Activated T-cell treated with anti-CD3 and anti-CD28 coated beads, Interleukin-2, amount 50 U/mL, for 72 hours (primary cell): ENCODE measurements at regions not wholly inside any gene's neighbourhood (a gene's known extent, or its start where the extent isn't known, plus 50 kb on each side); places are given as distances from the start of the nearest gene placed in this dataset.

Source experiments
- ATAC-seq, 2 donors: fragments of 150-1000 bp; cut with Tn5 transposase; replicated peaks in 1 of 2; 2 replicates each; pipeline ENCODE4 v1.10.0; 2021; ENCODE audit warnings: moderate library complexity in 2 of 2, mild to moderate bottlenecking in 1 of 2
- DNase-seq, 2 donors: peaks; one replicate each; pipeline ENCODE4 v3.0.0; 2021 to 2022; ENCODE audit warnings: mixed read lengths in 1 of 2
- H3K27ac Mint-ChIP-seq: one replicate; pipeline ENCODE4 v1.8.0; 2022; ENCODE audit warnings: mild to moderate bottlenecking, moderate library complexity, mixed read lengths
- H3K27me3 Mint-ChIP-seq: one replicate; pipeline ENCODE4 v1.8.0; 2022; ENCODE audit warnings: low read depth, mixed read lengths
- H3K36me3 Mint-ChIP-seq, 2 donors: one replicate each; pipeline ENCODE4 v1.8.0; 2022; ENCODE audit warnings: mixed read lengths in 2 of 2, mild to moderate bottlenecking in 1 of 2; ENCODE audit not compliant: insufficient read depth in 2 of 2
- H3K4me1 Mint-ChIP-seq: one replicate; pipeline ENCODE4 v1.8.0; 2022; ENCODE audit warnings: low read depth, mixed read lengths
- H3K4me3 Mint-ChIP-seq, 2 donors: one replicate each; pipeline ENCODE4 v1.8.0; 2022; ENCODE audit warnings: mild to moderate bottlenecking in 2 of 2, mixed read lengths in 2 of 2, moderate library complexity in 2 of 2
- H3K9me3 Mint-ChIP-seq, 2 donors: one replicate each; pipeline ENCODE4 v1.8.0; 2022; ENCODE audit warnings: mixed read lengths in 2 of 2

- no peaks in the 10 kb centered on the region for H3K9me3 Mint-ChIP-seq
- H3K4me3 Mint-ChIP-seq, result no peak overlapping the region
- no peak for DNase-seq
- peaks cover 10% of the 10 kb centered on the region for H3K4me1 Mint-ChIP-seq
- peaks cover 9% of the 10 kb centered on the region for H3K27me3 Mint-ChIP-seq
- no peaks in the 10 kb centered on the region for H3K36me3 Mint-ChIP-seq
- no peak for ATAC-seq
- H3K27ac Mint-ChIP-seq, result no peak overlapping the region
Measured at GRCh38 chr17:65394811-65395472, 166.5 kb downstream of the AXIN2 start.

DNA sequence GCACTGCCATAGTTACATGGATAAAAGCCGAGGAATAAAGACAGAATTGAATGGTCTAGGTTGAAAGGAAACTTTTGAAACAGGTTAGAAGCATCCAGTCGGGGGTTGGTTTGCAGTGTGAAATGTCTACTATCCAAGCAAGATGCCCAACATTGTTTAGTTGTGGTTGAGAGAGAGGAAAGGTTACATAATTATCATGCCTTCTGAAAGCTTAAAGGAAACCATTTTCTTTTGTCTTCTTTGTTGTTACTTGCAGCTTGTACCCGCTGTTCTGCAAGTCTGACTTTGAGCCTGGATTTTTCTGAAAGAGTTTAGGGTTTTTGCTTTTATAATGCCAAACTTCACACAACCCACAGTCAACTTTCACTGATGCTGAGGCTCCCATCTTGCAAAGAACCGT, 167.9 kb downstream of the AXIN2 start:
- Mint-ChIP-seq H3K9me3 (no peaks in the 10 kb centered on the region), H3K4me3 (no peak overlapping the region), H3K27ac (no peak overlapping the region), H3K27me3 (peaks cover 9% of the 10 kb centered on the region), H3K36me3 (no peaks in the 10 kb centered on the region), H3K4me1 (peaks cover 10% of the 10 kb centered on the region)
- no peak for DNase-seq
- ATAC-seq, result no peak

- peaks cover 10% of the 10 kb centered on the region for H3K4me1 Mint-ChIP-seq
- no peak for DNase-seq
- ATAC-seq, result peak; percentile 71 to 92
- peaks cover 9% of the 10 kb centered on the region for H3K27me3 Mint-ChIP-seq
- H3K4me3 Mint-ChIP-seq, result no peak overlapping the region
- no peaks in the 10 kb centered on the region for H3K36me3 Mint-ChIP-seq
- H3K27ac Mint-ChIP-seq, result no peak overlapping the region
- H3K9me3 Mint-ChIP-seq, result no peaks in the 10 kb centered on the region
Measured at GRCh38 chr17:65389949-65390348, 171.5 kb downstream of the AXIN2 start.

- Mint-ChIP-seq H3K36me3 (no peaks in the 10 kb centered on the region), H3K4me3 (no peak overlapping the region), H3K9me3 (no peaks in the 10 kb centered on the region), H3K27ac (no peak overlapping the region), H3K4me1 (peaks cover 10% of the 10 kb centered on the region), H3K27me3 (peaks cover 9% of the 10 kb centered on the region)
- ATAC-seq (no peak), DNase-seq (no peak)
Measured at GRCh38 chr17:65389426-65389825, 172.0 kb downstream of the AXIN2 start.

DNA sequence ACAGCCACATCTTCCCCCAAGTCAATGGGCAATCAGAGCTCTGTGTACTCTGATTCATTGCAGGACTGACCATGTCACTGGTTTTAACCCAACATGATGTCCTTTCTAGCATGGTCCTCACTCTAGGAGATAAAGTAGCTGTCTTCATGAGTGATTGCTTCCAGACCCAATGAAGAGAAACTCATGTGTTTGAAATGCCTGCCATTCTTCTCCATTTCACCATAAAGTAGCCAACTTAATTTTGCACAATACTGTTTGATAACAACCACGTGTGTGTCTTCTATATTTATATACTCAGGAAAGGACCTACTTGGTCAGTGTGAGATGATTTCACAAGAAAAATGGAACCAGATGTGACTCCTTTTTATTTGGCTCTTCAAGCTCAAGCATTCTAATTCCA, 172.5 kb downstream of the AXIN2 start:
- no peaks in the 10 kb centered on the region for H3K36me3 Mint-ChIP-seq
- DNase-seq (no peak), ATAC-seq (no peak)
- peaks cover 8% of the 10 kb centered on the region for H3K4me1 Mint-ChIP-seq
- H3K4me3 Mint-ChIP-seq, result no peak overlapping the region
- H3K27me3 Mint-ChIP-seq, result peaks cover 9% of the 10 kb centered on the region
- no peak overlapping the region for H3K27ac Mint-ChIP-seq
- no peaks in the 10 kb centered on the region for H3K9me3 Mint-ChIP-seq

DNA sequence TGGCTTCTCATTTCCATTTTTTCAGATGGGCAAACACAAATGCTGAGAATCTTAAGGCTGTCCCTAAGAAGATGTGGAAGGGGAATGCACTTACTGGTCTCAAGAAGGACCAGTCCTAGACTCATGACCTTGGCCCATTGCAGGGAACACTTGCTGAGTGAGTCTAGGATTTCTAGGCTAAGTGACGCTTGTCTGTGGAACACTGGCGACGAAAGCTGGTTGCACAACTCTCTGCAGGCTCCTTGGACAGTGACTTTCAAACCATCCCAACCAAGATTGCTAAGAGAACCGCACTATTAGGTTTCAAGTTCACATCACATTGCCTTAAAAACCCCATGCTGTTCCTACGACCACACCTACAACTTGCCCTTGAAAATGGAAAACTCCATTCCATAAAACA, 174.1 kb downstream of the AXIN2 start:
- no peaks in the 10 kb centered on the region for H3K36me3 Mint-ChIP-seq

GRCh38 chr17:65385726-65386125, 175.7 kb downstream of the AXIN2 start:
- no peaks in the 10 kb centered on the region for H3K4me1 Mint-ChIP-seq
- H3K27me3 Mint-ChIP-seq, result no peaks in the 10 kb centered on the region
- no peaks in the 10 kb centered on the region for H3K36me3 Mint-ChIP-seq
- no peak overlapping the region for H3K4me3 Mint-ChIP-seq
- no peak for ATAC-seq
- peaks cover 0 to 2% of the 10 kb centered on the region in 2 donors for H3K9me3 Mint-ChIP-seq
- no peak for DNase-seq
- no peak overlapping the region for H3K27ac Mint-ChIP-seq

More for the DNA sequence above, 174.1 kb downstream of the AXIN2 start:
- H3K9me3 Mint-ChIP-seq, result peaks cover 0 to 2% of the 10 kb centered on the region in 2 donors
- H3K27me3 Mint-ChIP-seq, result no peaks in the 10 kb centered on the region
- no peaks in the 10 kb centered on the region for H3K4me1 Mint-ChIP-seq
- ATAC-seq, result no peak
- H3K27ac Mint-ChIP-seq, result no peak overlapping the region
- no peak for DNase-seq
- H3K4me3 Mint-ChIP-seq, result no peak overlapping the region

GRCh38 chr17:65385071-65385470, 176.4 kb downstream of the AXIN2 start:
- H3K9me3 Mint-ChIP-seq, result peaks cover 0 to 2% of the 10 kb centered on the region in 2 donors
- DNase-seq, result no peak
- ATAC-seq, result no peak
- H3K27me3 Mint-ChIP-seq, result no peaks in the 10 kb centered on the region
- no peaks in the 10 kb centered on the region for H3K36me3 Mint-ChIP-seq
- no peak overlapping the region for H3K4me3 Mint-ChIP-seq
- H3K27ac Mint-ChIP-seq, result no peak overlapping the region
- no peaks in the 10 kb centered on the region for H3K4me1 Mint-ChIP-seq

- no peak for ATAC-seq
- no peak for DNase-seq
- Mint-ChIP-seq H3K4me1 (no peaks in the 10 kb centered on the region), H3K4me3 (no peak overlapping the region), H3K27me3 (no peaks in the 10 kb centered on the region), H3K27ac (no peak overlapping the region), H3K36me3 (no peaks in the 10 kb centered on the region), H3K9me3 (peaks cover 2 to 4% of the 10 kb centered on the region in 2 donors)
Measured at GRCh38 chr17:65381152-65381551, 180.3 kb downstream of the AXIN2 start.

- ATAC-seq (no peak), DNase-seq (no peak)
- no peak overlapping the region for H3K4me3 Mint-ChIP-seq
- peaks cover 14% of the 10 kb centered on the region for H3K4me1 Mint-ChIP-seq
- H3K27ac Mint-ChIP-seq, result no peak overlapping the region
- H3K9me3 Mint-ChIP-seq, result peaks cover 0 to 5% of the 10 kb centered on the region in 2 donors
- peaks cover 0 to 4% of the 10 kb centered on the region in 2 donors for H3K36me3 Mint-ChIP-seq
- peaks cover 21% of the 10 kb centered on the region for H3K27me3 Mint-ChIP-seq
Measured at GRCh38 chr17:65374966-65375365, 186.5 kb downstream of the AXIN2 start.

DNA sequence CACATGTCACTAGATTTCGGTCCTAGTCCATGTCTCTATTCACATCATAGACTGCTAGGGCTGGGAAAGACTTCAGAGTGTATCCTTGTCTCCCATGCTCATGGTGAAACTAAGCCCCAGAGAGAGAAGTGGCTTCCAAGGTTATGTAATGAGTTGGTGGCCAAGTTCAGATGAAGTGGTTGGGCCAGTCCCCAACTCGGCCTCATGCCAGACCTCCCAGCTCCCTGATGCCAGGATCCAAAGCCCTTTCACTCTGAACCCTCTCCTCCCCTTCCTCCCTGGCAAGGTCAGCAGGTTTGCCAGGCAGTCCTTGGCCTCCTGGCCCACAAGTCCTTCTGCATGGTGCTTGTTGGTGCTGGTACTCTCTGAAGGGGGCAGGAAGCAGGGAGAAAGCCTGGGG, 189.7 kb downstream of the AXIN2 start:
- Mint-ChIP-seq H3K36me3 (peaks cover 0 to 6% of the 10 kb centered on the region in 2 donors), H3K9me3 (peaks cover 1 to 2% of the 10 kb centered on the region in 2 donors), H3K4me1 (peaks cover 20% of the 10 kb centered on the region), H3K27me3 (peaks cover 21% of the 10 kb centered on the region), H3K4me3 (no peak overlapping the region), H3K27ac (no peak overlapping the region)
- DNase-seq (no peak), ATAC-seq (no peak)

DNA sequence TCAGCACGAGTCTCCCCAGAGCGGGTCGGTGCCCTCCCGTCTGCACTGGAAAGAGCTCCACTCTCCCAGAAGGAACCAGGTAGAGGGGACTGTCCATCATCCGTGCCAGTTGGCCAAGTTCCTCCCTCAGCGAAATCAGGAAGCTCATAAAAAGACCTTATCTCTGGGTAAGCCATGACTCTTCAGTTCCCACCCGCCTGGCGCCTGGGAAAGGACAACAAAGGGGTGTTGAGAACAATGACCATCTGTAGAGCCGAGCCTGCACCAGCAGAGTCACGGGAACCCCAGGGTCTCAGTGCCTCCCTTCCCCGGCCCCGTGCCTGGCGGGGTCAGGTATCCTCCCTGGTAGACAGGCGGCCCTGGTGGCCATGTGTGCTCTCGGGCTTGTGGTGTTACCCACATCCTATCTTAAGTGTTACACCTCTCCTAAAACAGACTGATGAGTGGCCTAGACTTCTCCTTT, 190.7 kb downstream of the AXIN2 start:
- DNase-seq, result no peak
- Mint-ChIP-seq H3K27me3 (peaks cover 21% of the 10 kb centered on the region), H3K27ac (no peak overlapping the region), H3K9me3 (peaks cover 2 to 3% of the 10 kb centered on the region in 2 donors), H3K4me1 (peaks cover 29% of the 10 kb centered on the region), H3K36me3 (peaks cover 0 to 6% of the 10 kb centered on the region in 2 donors), H3K4me3 (no peak overlapping the region)
- ATAC-seq, result peak in 1 of 2 donors; percentile 7

DNA sequence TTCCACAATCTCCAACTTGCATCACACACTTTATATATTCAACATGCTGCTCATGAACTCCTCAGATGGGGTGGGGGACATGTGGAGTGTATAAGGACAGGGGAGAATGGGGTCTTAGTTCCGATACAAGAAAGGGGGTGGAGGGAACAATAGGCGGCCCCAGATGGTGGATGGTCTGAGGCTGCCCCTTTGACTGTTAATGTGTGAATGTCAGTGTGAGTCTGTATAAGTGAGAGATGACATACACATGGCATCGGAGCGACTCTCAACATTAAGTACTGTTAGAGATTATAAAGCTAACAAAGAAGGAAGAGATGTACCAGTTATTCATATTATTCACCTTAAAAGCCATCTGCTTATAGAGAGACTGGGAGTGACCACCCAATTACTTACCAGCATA, 193.1 kb downstream of the AXIN2 start:
- peaks cover 0 to 6% of the 10 kb centered on the region in 2 donors for H3K36me3 Mint-ChIP-seq
- DNase-seq, result no peak
- no peak overlapping the region for H3K27ac Mint-ChIP-seq
- no peak overlapping the region for H3K4me3 Mint-ChIP-seq
- H3K27me3 Mint-ChIP-seq, result peaks cover 15% of the 10 kb centered on the region
- H3K4me1 Mint-ChIP-seq, result peaks cover 29% of the 10 kb centered on the region
- H3K9me3 Mint-ChIP-seq, result peaks cover 2 to 3% of the 10 kb centered on the region in 2 donors
- no peak for ATAC-seq
